Lung (tissue), 11 donors: ENCODE measurements at regions not wholly inside any gene's neighbourhood (a gene's known extent, or its start where the extent isn't known, plus 50 kb on each side); places are given as distances from the start of the nearest gene placed in this dataset.

Experiments used
- ATAC-seq: fragments of 200-7000 bp; cut with Tn5 transposase; one replicate; pipeline ENCODE4 v1.9.1; 2020; ENCODE audit warnings: moderate number of reproducible peaks; ENCODE audit not compliant: insufficient read depth, low FRiP score
- DNase-seq, 3 donors: peaks; one replicate each; pipeline ENCODE4 v3.0.0-alpha.2; 2013 to 2017
- H3K27ac ChIP-seq, 2 donors: one replicate each; pipeline ENCODE4 v1.5.1; 2013; ENCODE audit warnings: mild to moderate bottlenecking in 2 of 2, moderate library complexity in 2 of 2, control low read depth in 1 of 2, inconsistent platforms in 1 of 2, low read depth in 1 of 2, low read length in 1 of 2
- H3K27me3 ChIP-seq, 3 donors: one replicate each; pipeline ENCODE4 v1.5.1; 2013; ENCODE audit warnings: low read length in 2 of 3; ENCODE audit not compliant: control insufficient read depth in 3 of 3, insufficient read depth in 3 of 3
- H3K36me3 ChIP-seq, 4 donors: one replicate each; pipeline ENCODE4 v1.5.1; 2013; ENCODE audit warnings: low read length in 4 of 4, mild to moderate bottlenecking in 1 of 4, moderate library complexity in 1 of 4; ENCODE audit not compliant: control insufficient read depth in 4 of 4, insufficient read depth in 4 of 4
- H3K4me1 ChIP-seq, 5 donors: one replicate each; pipeline ENCODE4 v1.5.1; 2013; ENCODE audit warnings: low read length in 5 of 5, mild to moderate bottlenecking in 2 of 5, moderate library complexity in 1 of 5; ENCODE audit not compliant: control insufficient read depth in 5 of 5, insufficient read depth in 5 of 5
- H3K4me3 ChIP-seq: one replicate; pipeline ENCODE4 v1.5.1; 2013; ENCODE audit warnings: mild to moderate bottlenecking, control low read depth, moderate library complexity
- H3K9ac ChIP-seq, 2 donors: one replicate each; pipeline ENCODE4 v1.5.1; 2013; ENCODE audit warnings: low read length in 2 of 2, control low read depth in 1 of 2; ENCODE audit not compliant: insufficient read depth in 1 of 2
- H3K9me3 ChIP-seq, 4 donors: one replicate each; pipeline ENCODE4 v1.5.1; 2013; ENCODE audit warnings: low read length in 3 of 4, mild to moderate bottlenecking in 1 of 4, moderate library complexity in 1 of 4; ENCODE audit not compliant: control insufficient read depth in 4 of 4, insufficient read depth in 3 of 4
- CTCF ChIP-seq: IDR thresholded peaks from 2 replicates; pipeline ENCODE4 v1.5.1; 2012; ENCODE audit warnings: mild to moderate bottlenecking; ENCODE audit errors: control extremely low read depth, extremely low read depth
- WGBS, 2 donors: extraction: QIAGEN DNeasy Blood & Tissue Kit; methylation state at CpG; one replicate each; pipeline ENCODE4 v1.1.7; 2013; 5-methylcytosine and 5-hydroxymethylcytosine counted together
- donor health status: control.
- donor health status: control.
- donor health status: Bipolar disorder and iron deficiency.
- donor health status: healthy.
- donor health status: DM: yes; HTN: yes; CAD: no.

- no peak for TF ChIP-seq CTCF
- ATAC-seq (no peak), DNase-seq (no peak)
- Histone ChIP-seq H3K9me3 (peaks cover 0 to 20% (median 4%) of the 10 kb centered on the region in 4 donors), H3K9ac (no peak overlapping the region), H3K36me3 (no peaks in the 10 kb centered on the region), H3K4me1 (no peaks in the 10 kb centered on the region), H3K27me3 (peaks cover 0 to 12% (median 0%) of the 10 kb centered on the region in 3 donors), H3K27ac (no peak overlapping the region), H3K4me3 (no peak overlapping the region)
- 69 to 77% methylated on average over 6 of the region's 6 CpGs for WGBS, 2 donors
Observed at GRCh38 chr12:113620437-113620976, 148.8 kb upstream of the LHX5 start.

- Histone ChIP-seq H3K27ac (no peak overlapping the region), H3K9ac (no peak overlapping the region), H3K36me3 (no peaks in the 10 kb centered on the region), H3K9me3 (peaks cover 0 to 20% (median under 1%) of the 10 kb centered on the region in 4 donors), H3K4me3 (no peak overlapping the region), H3K4me1 (no peaks in the 10 kb centered on the region), H3K27me3 (peaks cover 0 to 15% (median 0%) of the 10 kb centered on the region in 3 donors)
- no peak for DNase-seq
- TF ChIP-seq CTCF = no peak
- 38 to 49% methylated on average over 5 of the region's 5 CpGs for whole genome bisulfite sequencing, 2 donors
- ATAC-seq = no peak
Observed at GRCh38 chr12:113619202-113619601, 147.5 kb upstream of the LHX5 start.

- Histone ChIP-seq H3K9ac (no peak overlapping the region), H3K9me3 (peaks cover 0 to 16% (median 0%) of the 10 kb centered on the region in 4 donors), H3K4me1 (no peaks in the 10 kb centered on the region), H3K27ac (no peak overlapping the region), H3K27me3 (peaks cover 5 to 57% (median 34%) of the 10 kb centered on the region in 3 donors), H3K36me3 (no peaks in the 10 kb centered on the region), H3K4me3 (no peak overlapping the region)
- TF ChIP-seq CTCF = no peak
- DNase-seq (no peak), ATAC-seq (no peak)
- WGBS, 2 donors = 87 to 91% methylated on average over 2 of the region's 2 CpGs
Observed at GRCh38 chr12:113613414-113613813, 141.7 kb upstream of the LHX5 start.

- H3K27me3 ChIP-seq = peaks cover 5 to 55% (median 34%) of the 10 kb centered on the region in 3 donors
- no peak for ATAC-seq
- 49 to 63% methylated on average over 3 of the region's 3 CpGs for WGBS, 2 donors
- no peak for DNase-seq
- no peaks in the 10 kb centered on the region for H3K36me3 ChIP-seq
- no peak overlapping the region for H3K27ac ChIP-seq
- H3K9ac ChIP-seq = no peak overlapping the region
- no peak for TF ChIP-seq CTCF
- H3K4me1 ChIP-seq = no peaks in the 10 kb centered on the region
- H3K9me3 ChIP-seq = peaks cover 0 to 18% (median 0%) of the 10 kb centered on the region in 4 donors
- H3K4me3 ChIP-seq = no peak overlapping the region
Observed at GRCh38 chr12:113612793-113613192, 141.1 kb upstream of the LHX5 start.
